Stimulated activated CD8-positive, alpha-beta memory T cell treated with anti-CD3 and anti-CD28 coated beads, Interleukin-12 subunit alpha, Interleukin-12 subunit beta, amount 100 ng/mL, for 4 hours (primary cell): ENCODE measurements at regions not wholly inside any gene's neighbourhood (a gene's known extent, or its start where the extent isn't known, plus 50 kb on each side); places are given as distances from the start of the nearest gene placed in this dataset.

Experiments used
- DNase-seq: peaks from one replicate; pipeline ENCODE4 v3.0.0-alpha.2; 2020; ENCODE audit warnings: low read depth

- no peak for DNase-seq
Observed at GRCh38 chr3:152218602-152219001, 50.1 kb upstream of the MBNL1 start.
